Activated naive CD8-positive, alpha-beta T cell treated with anti-CD3 and anti-CD28 coated beads for 36 hours (primary cell): ENCODE measurements at regions not wholly inside any gene's neighbourhood (a gene's known extent, or its start where the extent isn't known, plus 50 kb on each side); places are given as distances from the start of the nearest gene placed in this dataset.
"Not testable (repeated sequence)": the region's sequence is repeated elsewhere in the genome, so short reads cannot be mapped to it uniquely, and the experiment has no call there.

Experiments
- DNase-seq: peaks from one replicate; pipeline ENCODE4 v3.0.0; 2021
- H3K27ac Mint-ChIP-seq: one replicate; pipeline ENCODE4 v1.8.0; 2022; ENCODE audit warnings: mild to moderate bottlenecking, moderate library complexity, mixed read lengths
- H3K27me3 Mint-ChIP-seq: one replicate; pipeline ENCODE4 v1.8.0; 2022; ENCODE audit warnings: mild to moderate bottlenecking, mixed read lengths
- H3K36me3 Mint-ChIP-seq: one replicate; pipeline ENCODE4 v1.8.0; 2021; ENCODE audit warnings: mild to moderate bottlenecking, mixed read lengths
- H3K4me1 Mint-ChIP-seq: one replicate; pipeline ENCODE4 v1.8.0; 2021; ENCODE audit warnings: mixed read lengths
- H3K4me3 Mint-ChIP-seq: one replicate; pipeline ENCODE4 v1.8.0; 2022; ENCODE audit warnings: mild to moderate bottlenecking, moderate library complexity, mixed read lengths
- H3K9me3 Mint-ChIP-seq: one replicate; pipeline ENCODE4 v1.8.0; 2022; ENCODE audit warnings: mixed read lengths

DNA sequence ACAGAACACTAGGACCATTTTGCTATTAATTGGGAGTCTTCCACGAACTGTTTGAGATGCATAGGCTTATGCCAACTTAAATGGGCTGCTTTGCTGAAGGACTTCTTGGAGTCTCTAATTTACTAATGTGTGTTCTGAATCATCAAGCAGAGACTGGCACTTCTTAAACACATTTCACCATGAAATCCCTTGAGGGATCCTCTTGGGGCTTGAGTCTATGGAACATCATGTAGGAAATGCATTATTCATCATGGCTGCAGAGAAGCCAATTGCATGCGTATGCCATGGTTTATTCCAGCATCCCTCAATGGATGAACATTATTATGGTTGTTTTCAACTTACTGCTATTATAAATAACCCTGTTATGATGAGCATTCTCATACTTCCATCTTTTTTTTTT lies 73.4 kb downstream of the FGD2 start:
- Mint-ChIP-seq H3K9me3 (no peaks in the 10 kb centered on the region), H3K27ac (no peak overlapping the region), H3K4me3 (no peak overlapping the region), H3K27me3 (no peaks in the 10 kb centered on the region), H3K36me3 (no peaks in the 10 kb centered on the region), H3K4me1 (peaks cover 3% of the 10 kb centered on the region)
- DNase-seq: no peak

DNA sequence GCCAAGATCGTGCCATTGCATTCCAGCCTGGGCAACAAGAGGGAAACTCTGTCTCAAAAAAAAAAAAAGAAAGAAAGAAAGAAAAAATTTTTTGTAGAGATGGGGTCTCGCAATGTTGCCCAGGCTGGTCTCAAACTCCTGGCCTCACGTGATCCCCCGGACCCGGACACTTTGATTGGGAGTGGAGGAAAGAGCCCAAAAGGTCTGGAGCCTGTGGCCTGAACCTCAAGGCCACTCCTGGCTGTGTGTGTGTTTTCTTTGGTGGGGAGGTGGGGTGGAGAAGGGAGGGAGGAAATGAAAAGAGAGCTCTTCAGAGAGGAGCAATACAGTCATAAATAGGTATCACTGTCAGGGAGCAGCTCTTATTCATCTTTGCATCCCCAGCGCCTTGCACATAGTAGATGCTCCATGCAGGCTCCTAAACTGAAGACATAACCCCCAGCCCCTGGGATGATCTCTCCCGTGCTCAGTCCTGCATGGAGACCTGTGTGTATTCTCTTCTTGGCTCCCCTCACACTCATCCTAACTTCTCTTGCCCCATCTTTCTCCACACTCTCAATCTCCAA lies 75.7 kb downstream of the FGD2 start:
- H3K4me1 Mint-ChIP-seq: peaks cover 3% of the 10 kb centered on the region
- H3K27me3 Mint-ChIP-seq: no peaks in the 10 kb centered on the region
- no peaks in the 10 kb centered on the region for H3K36me3 Mint-ChIP-seq
- no peak for DNase-seq
- H3K27ac Mint-ChIP-seq: no peak overlapping the region
- H3K9me3 Mint-ChIP-seq: no peaks in the 10 kb centered on the region
- no peak overlapping the region for H3K4me3 Mint-ChIP-seq

DNA sequence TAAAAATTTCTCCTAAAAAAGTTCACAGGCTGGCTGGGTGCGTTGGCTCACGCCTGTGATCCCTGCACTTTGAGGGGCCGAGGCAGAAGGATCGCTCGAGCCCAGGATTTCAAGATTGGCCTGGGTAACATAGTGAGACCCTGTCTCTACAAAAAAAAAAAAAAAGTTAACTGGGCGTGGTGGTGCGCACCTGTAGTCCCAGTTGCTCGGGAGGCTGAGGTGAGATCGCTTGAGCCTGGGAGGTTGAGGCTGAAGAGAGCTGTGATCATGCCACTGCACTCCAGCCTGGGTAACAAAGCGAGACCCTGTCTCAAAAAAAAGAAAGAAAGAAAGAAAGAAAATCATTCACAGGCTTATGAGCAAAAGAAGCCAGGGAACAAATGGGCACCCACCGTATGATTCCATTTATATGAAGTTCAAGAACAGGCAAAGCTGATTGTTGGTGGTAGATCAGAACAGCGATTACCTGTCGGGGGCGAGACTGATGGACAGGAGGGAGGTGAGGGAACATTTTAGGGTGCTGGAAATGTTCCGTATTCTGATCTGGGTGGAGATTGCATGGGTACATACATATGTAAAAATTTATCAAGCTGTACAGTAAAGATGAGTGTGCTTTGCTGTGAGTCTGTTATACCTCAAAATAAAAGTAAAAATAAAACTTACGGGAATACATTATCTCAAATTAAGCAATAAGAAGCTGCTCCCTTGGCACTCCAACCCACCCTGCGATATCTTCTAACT lies 77.1 kb downstream of the FGD2 start:
- peaks cover 3% of the 10 kb centered on the region for H3K4me1 Mint-ChIP-seq
- H3K9me3 Mint-ChIP-seq: no peaks in the 10 kb centered on the region
- H3K4me3 Mint-ChIP-seq: no peak overlapping the region
- DNase-seq: no peak
- H3K27me3 Mint-ChIP-seq: no peaks in the 10 kb centered on the region
- no peak overlapping the region for H3K27ac Mint-ChIP-seq
- H3K36me3 Mint-ChIP-seq: no peaks in the 10 kb centered on the region

DNA sequence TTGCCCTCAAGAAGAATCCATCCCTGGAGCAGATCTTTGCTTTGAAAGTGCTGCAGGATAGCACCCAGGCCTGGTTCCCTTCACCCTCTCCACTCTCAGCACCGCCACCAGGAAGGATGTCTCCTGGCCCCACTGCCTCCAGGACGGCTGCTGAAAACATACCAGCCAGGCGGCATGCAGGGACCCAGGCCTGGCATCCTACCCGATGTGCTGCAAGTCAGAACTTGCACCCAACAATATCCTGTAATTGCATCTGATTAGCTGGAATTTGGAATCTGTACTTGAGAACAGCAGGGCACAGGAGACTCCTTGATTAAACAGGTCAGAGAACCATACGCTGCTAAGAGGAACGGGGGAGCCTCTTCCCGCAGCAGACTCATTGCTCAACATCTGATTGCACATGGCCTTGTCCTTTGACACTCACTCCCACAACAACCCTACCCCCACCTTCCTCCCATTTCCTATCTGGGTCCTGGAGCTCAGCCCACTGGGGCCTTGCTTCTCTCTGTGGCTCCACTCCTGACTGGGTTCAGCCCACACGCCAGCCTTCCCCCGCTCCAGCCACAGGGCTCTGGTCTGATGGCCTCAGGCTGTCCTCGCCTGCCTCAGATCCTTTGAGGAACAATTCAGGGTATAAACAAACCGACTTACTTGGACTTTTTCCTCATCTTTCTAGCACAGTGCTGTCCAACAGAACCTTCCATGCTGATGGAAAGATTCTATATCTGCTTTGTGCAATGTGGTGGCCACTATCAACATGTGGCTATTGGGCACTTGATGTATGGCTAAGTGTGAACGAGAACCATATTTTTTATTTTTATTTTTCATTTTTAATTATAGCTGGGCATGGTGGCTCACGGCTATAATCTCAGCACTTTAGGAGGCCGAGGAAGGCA lies 78.0 kb downstream of the FGD2 start:
- H3K4me3 Mint-ChIP-seq: no peak overlapping the region
- H3K27me3 Mint-ChIP-seq: no peaks in the 10 kb centered on the region
- no peak for DNase-seq
- no peaks in the 10 kb centered on the region for H3K9me3 Mint-ChIP-seq
- H3K36me3 Mint-ChIP-seq: no peaks in the 10 kb centered on the region
- peaks cover 3% of the 10 kb centered on the region for H3K4me1 Mint-ChIP-seq
- no peak overlapping the region for H3K27ac Mint-ChIP-seq

DNA sequence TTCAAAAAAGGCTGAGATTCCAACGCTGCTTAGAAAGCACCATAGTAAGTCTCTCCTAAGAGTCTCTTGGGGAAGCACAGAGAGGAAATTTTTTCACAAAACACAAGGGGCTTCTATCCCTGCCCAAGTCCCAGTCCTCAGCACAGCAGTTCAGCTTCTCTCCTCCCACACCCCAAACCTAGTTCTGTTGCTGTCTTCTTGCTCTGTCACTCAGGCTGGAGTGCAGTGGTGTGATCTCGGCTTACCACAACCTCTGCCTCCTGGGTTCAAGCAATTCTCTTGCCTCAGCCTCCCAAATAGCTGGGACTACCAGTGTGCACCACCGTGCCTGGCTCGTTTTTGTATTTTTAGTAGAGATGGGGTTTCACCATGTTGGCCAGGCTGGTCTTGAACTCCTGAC lies 79.2 kb downstream of the FGD2 start:
- H3K4me3 Mint-ChIP-seq, H3K4me1 Mint-ChIP-seq, H3K9me3 Mint-ChIP-seq, DNase-seq, H3K27me3 Mint-ChIP-seq, H3K27ac Mint-ChIP-seq, H3K36me3 Mint-ChIP-seq: not testable (repeated sequence)

DNA sequence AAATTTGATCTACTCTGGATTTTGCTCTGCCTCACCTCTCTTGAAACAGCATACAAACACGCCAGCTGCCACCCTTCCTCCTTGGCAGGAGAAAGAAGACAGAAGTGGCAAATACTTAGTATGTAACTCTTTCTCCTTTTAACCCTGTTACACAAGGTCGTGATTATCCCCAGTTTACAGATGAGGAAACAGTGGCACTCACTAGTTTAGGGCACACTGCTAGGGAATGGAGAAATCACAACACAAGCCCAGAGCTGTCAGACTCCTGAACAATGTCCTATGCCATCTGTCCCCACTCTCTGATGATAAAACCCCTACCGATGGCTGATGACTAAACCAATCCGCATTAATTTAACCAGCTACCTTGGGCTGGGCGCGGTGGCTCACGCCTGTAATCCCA lies 79.7 kb downstream of the FGD2 start:
- no peak overlapping the region for H3K4me3 Mint-ChIP-seq
- H3K4me1 Mint-ChIP-seq: peaks cover 3% of the 10 kb centered on the region
- no peaks in the 10 kb centered on the region for H3K27me3 Mint-ChIP-seq
- DNase-seq: no peak
- no peaks in the 10 kb centered on the region for H3K9me3 Mint-ChIP-seq
- no peaks in the 10 kb centered on the region for H3K36me3 Mint-ChIP-seq
- no peak overlapping the region for H3K27ac Mint-ChIP-seq

DNA sequence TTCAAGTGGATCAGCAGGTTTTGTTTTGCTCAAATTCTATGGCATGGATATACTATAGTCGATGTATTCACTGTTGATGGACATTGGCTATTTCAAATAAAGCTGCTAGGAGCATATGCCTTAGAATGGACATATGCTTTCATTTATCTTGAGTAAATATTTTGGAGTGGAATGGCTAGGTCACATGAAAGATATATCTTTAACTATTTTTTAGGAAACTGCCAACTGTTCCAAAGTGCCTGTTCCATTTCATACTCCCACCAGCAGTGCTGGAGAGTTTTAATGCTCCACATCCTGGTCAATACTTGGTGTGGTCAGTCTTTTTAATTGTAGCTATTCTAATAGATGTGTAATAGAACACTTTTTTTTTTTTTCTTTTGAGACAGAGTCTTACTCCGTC lies 81.1 kb upstream of the PIM1 start:
- Mint-ChIP-seq H3K4me3 (no peak overlapping the region), H3K27ac (no peak overlapping the region), H3K4me1 (peaks cover 2% of the 10 kb centered on the region), H3K36me3 (no peaks in the 10 kb centered on the region), H3K27me3 (no peaks in the 10 kb centered on the region), H3K9me3 (no peaks in the 10 kb centered on the region)
- no peak for DNase-seq

DNA sequence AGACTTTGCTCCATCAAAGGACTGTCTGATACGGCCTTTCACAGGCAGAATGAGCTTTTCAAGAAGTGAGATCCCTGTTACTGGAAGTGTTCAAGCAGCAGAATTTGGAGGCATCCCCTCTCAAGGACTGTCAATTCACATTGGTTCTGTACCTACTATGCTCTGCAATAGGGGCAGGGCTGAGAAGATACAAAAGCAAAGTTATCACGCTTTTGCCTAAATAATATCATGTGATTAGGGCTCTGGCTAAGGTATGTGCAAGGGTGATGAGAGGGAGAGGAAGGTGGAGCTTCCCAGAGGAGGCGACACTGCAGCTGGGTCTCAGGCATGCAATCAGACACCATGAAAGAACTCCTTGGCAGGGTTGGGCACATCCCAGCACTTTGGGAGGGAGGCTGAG lies 80.2 kb upstream of the PIM1 start:
- Mint-ChIP-seq H3K4me1 (peaks cover 4% of the 10 kb centered on the region), H3K27me3 (no peaks in the 10 kb centered on the region), H3K27ac (no peak overlapping the region), H3K9me3 (no peaks in the 10 kb centered on the region), H3K36me3 (no peaks in the 10 kb centered on the region), H3K4me3 (no peak overlapping the region)
- no peak for DNase-seq

DNA sequence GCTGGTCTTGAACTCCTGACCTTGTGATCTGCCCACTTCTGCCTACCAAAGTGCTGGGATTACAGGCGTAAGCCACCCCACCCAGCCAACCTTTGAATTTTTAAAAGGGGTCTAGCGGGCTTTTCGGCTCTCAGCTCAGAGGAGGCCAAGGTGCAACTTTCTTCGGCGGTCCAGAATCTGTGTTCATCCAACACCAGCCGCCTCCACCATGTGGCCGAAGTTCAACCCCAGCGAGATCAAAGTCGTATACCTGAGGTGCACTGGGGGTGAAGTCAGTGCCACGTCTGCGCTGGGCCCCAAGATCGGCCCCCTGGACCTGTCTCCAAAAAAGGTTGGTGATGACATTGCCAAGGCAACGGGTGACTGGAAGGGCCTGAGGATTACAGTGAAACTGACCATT lies 78.8 kb upstream of the PIM1 start:
- H3K27me3 Mint-ChIP-seq, H3K27ac Mint-ChIP-seq, H3K36me3 Mint-ChIP-seq, H3K9me3 Mint-ChIP-seq, H3K4me3 Mint-ChIP-seq, H3K4me1 Mint-ChIP-seq, DNase-seq: not testable (repeated sequence)

DNA sequence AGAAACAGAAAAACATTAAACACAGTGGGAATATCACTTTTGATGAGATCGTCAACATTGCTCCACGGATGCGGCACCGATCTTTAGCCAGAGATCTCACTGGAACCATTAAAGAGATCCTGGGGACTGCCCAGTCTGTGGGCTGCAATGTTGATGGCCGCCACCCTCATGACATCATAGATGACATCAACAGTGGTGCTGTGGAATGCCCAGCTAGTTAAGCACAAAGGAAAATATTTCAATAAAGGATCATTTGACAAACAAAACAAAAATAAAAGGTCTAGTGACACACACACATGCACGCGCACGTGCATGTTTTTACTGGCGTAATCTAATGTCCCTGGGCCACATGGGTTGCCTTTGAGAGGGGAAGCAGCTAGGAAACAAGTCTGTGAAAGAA lies 78.4 kb upstream of the PIM1 start:
- not testable (repeated sequence) for DNase-seq, H3K36me3 Mint-ChIP-seq, H3K4me3 Mint-ChIP-seq, H3K4me1 Mint-ChIP-seq, H3K27ac Mint-ChIP-seq, H3K27me3 Mint-ChIP-seq, H3K9me3 Mint-ChIP-seq

DNA sequence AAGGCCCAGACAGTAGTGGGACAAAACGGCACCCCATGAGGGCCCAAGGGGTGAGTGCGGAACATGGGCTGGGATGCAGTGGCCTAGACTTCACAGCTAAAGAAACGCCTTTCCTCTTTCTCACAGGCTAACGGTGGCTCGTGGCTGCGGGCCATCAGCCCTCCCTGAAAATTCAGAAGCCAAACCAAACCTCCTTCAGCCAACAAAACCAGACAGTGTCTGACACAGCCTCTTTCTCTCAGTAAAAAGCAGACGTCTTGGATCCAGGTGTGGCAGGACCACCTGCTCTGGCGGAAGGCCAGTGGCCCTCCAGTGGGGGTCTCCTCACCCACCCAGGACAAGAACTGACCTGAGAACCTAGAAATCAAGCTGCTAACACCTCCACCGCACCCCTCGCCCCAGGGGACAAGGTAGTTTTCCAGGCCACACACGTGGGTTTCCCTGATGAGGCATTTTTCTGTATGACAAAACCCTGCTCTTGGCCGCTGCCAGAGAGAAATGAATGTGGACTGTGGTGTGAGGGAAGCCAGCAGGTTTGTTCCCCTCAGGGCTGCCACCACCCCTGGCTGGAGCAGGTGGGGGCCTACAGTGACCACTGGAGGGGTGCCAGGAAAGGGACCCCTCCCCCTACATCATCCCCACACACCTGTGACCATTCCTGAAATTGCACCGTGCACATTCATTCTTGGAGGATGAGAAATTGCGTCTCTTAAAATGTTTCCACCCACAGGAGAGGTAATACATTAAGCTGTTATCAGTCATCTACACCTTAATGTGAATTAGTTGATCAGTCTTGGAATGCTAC lies 76.8 kb upstream of the PIM1 start:
- H3K4me3 Mint-ChIP-seq: no peak overlapping the region
- no peak overlapping the region for H3K27ac Mint-ChIP-seq
- no peaks in the 10 kb centered on the region for H3K27me3 Mint-ChIP-seq
- H3K4me1 Mint-ChIP-seq: peaks cover 4% of the 10 kb centered on the region
- no peaks in the 10 kb centered on the region for H3K36me3 Mint-ChIP-seq
- DNase-seq: no peak
- H3K9me3 Mint-ChIP-seq: no peaks in the 10 kb centered on the region

DNA sequence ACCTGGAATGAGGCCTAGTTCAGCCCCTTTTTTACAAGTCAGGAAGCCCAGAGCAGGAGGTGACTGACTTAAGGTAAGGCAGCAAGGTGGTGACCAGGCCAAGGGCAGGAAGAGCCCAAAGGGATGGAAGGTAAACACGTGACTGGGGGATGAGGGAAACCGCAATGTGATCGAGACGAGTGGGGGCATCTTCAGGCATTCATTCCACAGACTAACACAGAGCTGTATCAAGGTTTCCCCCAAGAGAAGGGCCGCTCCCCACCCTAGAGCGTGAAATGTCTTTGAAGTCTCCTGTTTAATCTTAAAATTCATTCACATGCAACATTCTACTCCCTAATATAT lies 76.3 kb upstream of the PIM1 start:
- H3K27ac Mint-ChIP-seq: no peak overlapping the region
- H3K4me1 Mint-ChIP-seq: peaks cover 4% of the 10 kb centered on the region
- no peaks in the 10 kb centered on the region for H3K9me3 Mint-ChIP-seq
- no peak for DNase-seq
- H3K36me3 Mint-ChIP-seq: no peaks in the 10 kb centered on the region
- H3K4me3 Mint-ChIP-seq: no peak overlapping the region
- no peaks in the 10 kb centered on the region for H3K27me3 Mint-ChIP-seq

DNA sequence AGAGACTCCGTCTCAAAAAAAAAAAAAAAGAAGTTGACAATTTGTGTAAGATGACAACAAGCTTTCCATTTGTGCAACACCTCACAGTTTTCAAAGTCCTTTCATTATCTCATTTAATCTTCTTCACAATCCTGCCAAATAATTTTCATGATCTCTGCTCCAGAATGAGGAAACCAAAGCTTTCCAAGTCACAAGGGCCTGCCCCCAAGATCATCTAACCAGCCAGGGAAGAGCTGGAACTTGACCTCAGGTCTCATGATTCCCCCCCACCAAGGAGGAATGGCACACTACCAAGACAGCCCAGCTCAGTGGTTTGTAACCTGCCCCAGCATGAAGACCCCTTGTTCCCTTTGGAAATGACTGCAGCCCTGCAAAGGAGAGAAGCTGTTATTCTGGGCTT lies 74.0 kb upstream of the PIM1 start:
- H3K36me3 Mint-ChIP-seq: no peaks in the 10 kb centered on the region
- H3K9me3 Mint-ChIP-seq: no peaks in the 10 kb centered on the region
- no peak overlapping the region for H3K4me3 Mint-ChIP-seq
- H3K4me1 Mint-ChIP-seq: peaks cover 4% of the 10 kb centered on the region
- no peak overlapping the region for H3K27ac Mint-ChIP-seq
- DNase-seq: no peak
- no peaks in the 10 kb centered on the region for H3K27me3 Mint-ChIP-seq

DNA sequence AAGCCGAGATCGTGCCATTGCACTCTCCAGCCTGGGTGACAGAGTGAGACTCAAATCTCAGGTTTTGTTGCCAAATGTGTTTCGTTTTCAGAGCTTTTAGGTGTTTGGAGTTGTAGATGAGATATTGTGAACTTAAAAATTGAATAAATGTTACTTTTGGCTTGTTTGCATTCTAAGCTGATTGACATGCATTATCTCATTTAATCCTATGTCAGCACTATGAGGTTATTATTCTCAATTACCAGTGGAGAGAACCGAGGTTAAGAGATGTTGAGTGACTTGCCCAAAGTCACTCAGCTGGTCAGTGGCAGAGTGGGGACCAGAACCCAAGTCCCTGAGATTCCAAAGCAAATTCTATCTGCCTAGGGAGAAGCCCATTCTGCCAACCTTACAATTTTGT lies 72.6 kb upstream of the PIM1 start:
- no peak for DNase-seq
- H3K27me3 Mint-ChIP-seq: no peaks in the 10 kb centered on the region
- H3K4me3 Mint-ChIP-seq: no peak overlapping the region
- peaks cover 10% of the 10 kb centered on the region for H3K4me1 Mint-ChIP-seq
- no peaks in the 10 kb centered on the region for H3K36me3 Mint-ChIP-seq
- H3K27ac Mint-ChIP-seq: no peak overlapping the region
- H3K9me3 Mint-ChIP-seq: no peaks in the 10 kb centered on the region

DNA sequence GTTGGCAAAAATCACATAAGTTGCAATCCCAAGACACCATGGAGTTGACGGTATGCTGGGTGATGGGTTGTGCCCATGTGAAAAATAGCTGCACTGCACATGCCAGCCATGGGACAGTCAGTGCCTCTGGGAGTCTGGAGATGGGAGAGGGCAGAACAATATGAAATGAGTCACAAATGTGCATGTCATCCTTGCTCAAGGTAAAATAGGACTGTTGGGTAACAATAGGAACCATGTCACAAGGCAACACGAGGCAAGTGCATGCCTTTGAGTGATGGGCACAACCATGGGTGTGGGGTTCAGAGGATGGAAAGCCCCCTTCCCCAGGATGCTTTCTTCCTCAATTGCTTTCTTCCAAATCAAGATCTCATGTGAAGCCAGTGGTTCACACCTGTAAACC lies 70.5 kb upstream of the PIM1 start:
- no peak overlapping the region for H3K27ac Mint-ChIP-seq
- peaks cover 2% of the 10 kb centered on the region for H3K27me3 Mint-ChIP-seq
- no peak overlapping the region for H3K4me3 Mint-ChIP-seq
- peaks cover 19% of the 10 kb centered on the region for H3K4me1 Mint-ChIP-seq
- DNase-seq: no peak
- no peaks in the 10 kb centered on the region for H3K36me3 Mint-ChIP-seq
- H3K9me3 Mint-ChIP-seq: no peaks in the 10 kb centered on the region
